Mammary epithelial cell (primary cell): ENCODE measurements at regions not wholly inside any gene's neighbourhood (a gene's known extent, or its start where the extent isn't known, plus 50 kb on each side); places are given as distances from the start of the nearest gene placed in this dataset.

Experiments used
- CTCF ChIP-seq, 2 donors: IDR thresholded peaks in 1 of 2; conservative IDR thresholded peaks in 1 of 2; 2 replicates each; pipeline ENCODE4 v1.5.1; 2011 to 2012; ENCODE audit warnings: inconsistent platforms in 2 of 2, low read length in 2 of 2, mild to moderate bottlenecking in 2 of 2, control low read depth in 1 of 2, low read depth in 1 of 2; ENCODE audit not compliant: insufficient read depth in 1 of 2; ENCODE audit errors: extremely low read depth in 1 of 2
- EZH2 ChIP-seq: IDR thresholded peaks from 2 replicates; pipeline ENCODE4 v1.6.1; 2012; ENCODE audit warnings: low read length, inconsistent platforms, borderline replicate concordance

- TF ChIP-seq CTCF (conservative IDR thresholded peaks at IDR 0.05 in 1 of 2, IDR thresholded peaks at IDR 0.05 in 1 of 2; ENCODE audit: extremely low read depth in 1 of 2, insufficient read depth in 1 of 2, low read depth in 1 of 2, low read length in 2 of 2) (no peak), EZH2 (no peak)
These were observed 458.0 kb downstream of the DMAC1 start for GRCh38 chr9:7341571-7341970.
